AG09319 (cell line): ENCODE measurements at regions not wholly inside any gene's neighbourhood (a gene's known extent, or its start where the extent isn't known, plus 50 kb on each side); places are given as distances from the start of the nearest gene placed in this dataset.
"Not testable (repeated sequence)": the region's sequence is repeated elsewhere in the genome, so short reads cannot be mapped to it uniquely, and the experiment has no call there.

Experiments
- DNase-seq: peaks from one replicate; pipeline ENCODE4 v3.0.0-alpha.2; 2010; ENCODE audit warnings: low read depth; ENCODE audit errors: extremely low read depth
- TF ChIP-seq, protein P1 (sequence below): IDR thresholded peaks from 2 replicates; pipeline ENCODE4 v1.5.1; 2011; ENCODE audit warnings: low read depth, mild to moderate bottlenecking, inconsistent platforms, low read length, moderate library complexity

- TF ChIP-seq, protein P1, sequence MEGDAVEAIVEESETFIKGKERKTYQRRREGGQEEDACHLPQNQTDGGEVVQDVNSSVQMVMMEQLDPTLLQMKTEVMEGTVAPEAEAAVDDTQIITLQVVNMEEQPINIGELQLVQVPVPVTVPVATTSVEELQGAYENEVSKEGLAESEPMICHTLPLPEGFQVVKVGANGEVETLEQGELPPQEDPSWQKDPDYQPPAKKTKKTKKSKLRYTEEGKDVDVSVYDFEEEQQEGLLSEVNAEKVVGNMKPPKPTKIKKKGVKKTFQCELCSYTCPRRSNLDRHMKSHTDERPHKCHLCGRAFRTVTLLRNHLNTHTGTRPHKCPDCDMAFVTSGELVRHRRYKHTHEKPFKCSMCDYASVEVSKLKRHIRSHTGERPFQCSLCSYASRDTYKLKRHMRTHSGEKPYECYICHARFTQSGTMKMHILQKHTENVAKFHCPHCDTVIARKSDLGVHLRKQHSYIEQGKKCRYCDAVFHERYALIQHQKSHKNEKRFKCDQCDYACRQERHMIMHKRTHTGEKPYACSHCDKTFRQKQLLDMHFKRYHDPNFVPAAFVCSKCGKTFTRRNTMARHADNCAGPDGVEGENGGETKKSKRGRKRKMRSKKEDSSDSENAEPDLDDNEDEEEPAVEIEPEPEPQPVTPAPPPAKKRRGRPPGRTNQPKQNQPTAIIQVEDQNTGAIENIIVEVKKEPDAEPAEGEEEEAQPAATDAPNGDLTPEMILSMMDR = no peak
- DNase-seq = no peak
Observed at GRCh38 chr3:182327196-182327681, 466.1 kb upstream of the ATP11B start.

DNA sequence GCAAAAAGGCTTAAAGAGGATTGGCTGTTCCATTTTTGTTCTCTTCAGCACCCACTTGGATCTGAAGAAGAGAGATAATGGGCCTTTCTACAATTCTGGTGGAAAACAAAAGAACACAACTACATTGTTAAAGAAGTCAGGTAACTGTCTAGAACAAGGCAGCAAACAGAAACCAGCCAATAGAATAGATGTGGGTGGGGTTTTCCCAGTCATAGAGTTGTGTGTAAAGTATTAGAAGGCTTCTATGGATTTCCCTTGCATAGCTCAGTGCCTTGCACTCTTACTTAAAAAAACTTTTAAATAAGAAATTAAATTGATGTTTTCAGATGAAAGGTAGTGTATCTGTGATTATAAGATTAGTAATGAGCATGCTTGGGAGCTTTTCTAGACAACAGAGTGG lies 462.7 kb upstream of the ATP11B start:
- DNase-seq = no peak
- TF ChIP-seq, protein P1 = no peak

DNA sequence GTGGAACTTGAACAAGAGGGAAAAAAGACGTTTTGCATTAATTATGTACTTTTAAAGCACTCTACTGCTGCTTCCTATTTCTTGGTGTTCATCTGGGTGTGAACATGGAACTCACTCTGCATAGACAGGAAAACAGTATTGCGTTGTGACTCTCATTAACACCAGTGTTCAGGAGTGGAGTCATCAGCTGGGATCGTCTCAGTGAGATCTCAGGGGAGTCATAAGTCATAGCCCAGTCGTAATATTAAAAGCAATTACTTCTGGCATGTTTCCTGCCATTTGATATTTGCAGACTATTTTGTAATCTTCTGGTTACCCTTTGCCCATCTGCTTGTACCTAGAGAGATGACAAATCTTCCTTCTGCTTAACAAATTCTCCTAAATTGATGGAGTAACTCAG lies 462.0 kb upstream of the ATP11B start:
- DNase-seq = no peak
- TF ChIP-seq, protein P1 = no peak

DNA sequence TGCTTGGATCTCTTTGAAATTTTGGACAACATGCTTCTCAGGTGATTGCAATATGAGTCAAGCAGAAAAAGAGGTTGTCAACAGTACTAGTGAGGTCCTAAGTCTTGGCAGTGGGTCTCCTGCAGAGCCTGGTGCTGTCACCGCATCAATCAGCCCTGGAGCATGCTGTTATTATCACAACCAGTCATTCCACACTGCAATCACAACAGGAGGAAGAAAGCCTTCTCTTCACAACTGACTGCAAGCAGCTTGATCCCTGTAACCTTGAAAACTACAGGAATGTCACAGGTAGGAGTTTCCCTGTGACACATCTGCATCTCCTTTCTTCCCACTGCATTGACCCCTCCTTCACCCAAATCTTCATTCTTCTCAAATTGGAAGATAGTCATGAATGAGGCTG lies 451.1 kb upstream of the ATP11B start:
- DNase-seq = no peak
- TF ChIP-seq, protein P1 = no peak

DNA sequence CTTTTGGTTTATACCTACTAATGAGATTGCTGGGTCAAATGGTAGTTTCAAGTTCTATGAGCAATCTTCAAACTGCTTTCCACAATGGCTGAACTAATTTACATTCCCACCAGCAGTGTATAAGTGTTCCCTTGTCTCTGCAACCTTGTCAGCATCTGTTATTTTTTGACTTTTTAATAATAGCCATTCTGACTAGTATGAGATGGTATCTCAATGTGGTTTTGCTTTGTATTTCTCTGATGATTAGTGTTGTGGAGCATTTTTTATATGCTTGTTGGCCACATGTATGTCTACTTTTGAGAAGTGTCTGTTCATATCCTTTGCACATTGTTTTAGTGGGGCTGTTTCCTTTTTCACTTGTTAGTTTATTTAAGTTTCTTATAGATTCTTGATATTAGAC lies 449.3 kb upstream of the ATP11B start:
- not testable (repeated sequence) for DNase-seq

DNA sequence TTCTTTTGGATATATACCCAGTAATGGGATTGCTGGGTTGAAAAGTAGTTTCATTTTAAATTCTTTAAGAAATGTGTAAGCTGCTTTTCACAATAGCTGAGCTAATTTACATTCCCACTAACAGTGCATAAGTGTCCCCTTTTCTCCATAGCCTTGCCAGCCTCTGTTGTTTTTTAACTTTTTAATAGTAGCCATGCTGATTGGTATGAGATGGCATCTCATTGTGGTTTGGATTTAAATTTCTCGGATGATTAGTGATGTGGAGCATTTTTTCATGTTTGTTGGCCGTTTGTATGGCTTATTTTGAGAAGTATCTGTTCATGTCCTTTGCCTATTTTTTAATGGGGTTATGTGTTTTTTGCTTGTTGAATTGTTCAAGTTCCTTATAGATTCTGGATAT lies 444.3 kb upstream of the ATP11B start:
- TF ChIP-seq, protein P1 = no peak
- no peak for DNase-seq

- no peak for DNase-seq
- TF ChIP-seq, protein P1 = no peak
Observed at GRCh38 chr3:182349951-182350517, 443.3 kb upstream of the ATP11B start.

GRCh38 chr3:182357928-182358327 lies 435.4 kb upstream of the ATP11B start:
- no peak for DNase-seq
- TF ChIP-seq, protein P1 = no peak
